Ishikawa (cell line): ENCODE measurements at regions not wholly inside any gene's neighbourhood (a gene's known extent, or its start where the extent isn't known, plus 50 kb on each side); places are given as distances from the start of the nearest gene placed in this dataset.

Experiments used
- CREB1 ChIP-seq: IDR thresholded peaks from 2 replicates; pipeline ENCODE4 v1.6.1; 2012; ENCODE audit warnings: low read depth
- FOXM1 ChIP-seq: IDR thresholded peaks from 2 replicates; pipeline ENCODE4 v1.6.1; 2012; ENCODE audit warnings: low read depth, borderline replicate concordance
- MAX ChIP-seq: IDR thresholded peaks from 2 replicates; pipeline ENCODE4 v1.6.1; 2012
- NFIC ChIP-seq: IDR thresholded peaks from 2 replicates; pipeline ENCODE4 v1.6.1; 2012
- REST ChIP-seq: IDR thresholded peaks from 2 replicates; pipeline ENCODE4 v1.6.1; 2012; ENCODE audit warnings: low read depth, mild to moderate bottlenecking
- TAF1 ChIP-seq: IDR thresholded peaks from 2 replicates; pipeline ENCODE4 v1.6.1; 2012; ENCODE audit warnings: low read depth, mild to moderate bottlenecking
- TCF12 ChIP-seq: IDR thresholded peaks from 2 replicates; pipeline ENCODE4 v1.6.1; 2012; ENCODE audit warnings: low read depth
- TEAD4 ChIP-seq: IDR thresholded peaks from 2 replicates; pipeline ENCODE4 v1.6.1; 2012
- YY1 ChIP-seq: IDR thresholded peaks from 2 replicates; pipeline ENCODE4 v1.6.1; 2012; ENCODE audit warnings: low read depth
- ZBTB7A ChIP-seq: IDR thresholded peaks from 2 replicates; pipeline ENCODE4 v1.6.1; 2012; ENCODE audit warnings: low read depth

GRCh38 chr3:177553579-177553978 is 356.3 kb upstream of the TBL1XR1 start:
- TF ChIP-seq MAX (no peak), ZBTB7A (no peak), TAF1 (no peak), REST (no peak), NFIC (no peak), TEAD4 (no peak), CREB1 (no peak), TCF12 (no peak), YY1 (no peak), FOXM1 (no peak)
